ENCODE measurements at regions not wholly inside any gene's neighbourhood (a gene's known extent, or its start where the extent isn't known, plus 50 kb on each side); places are given as distances from the start of the nearest gene placed in this dataset.

GRCh38 chr7:53191836-53192443 is 156.5 kb downstream of the POM121L12 start:
- no peak for DNase-seq
- Mint-ChIP-seq H3K4me3 (no peak overlapping the region), H3K4me1 (ENCODE audit: low read depth) (no peaks in the 10 kb centered on the region), H3K9me3 (peaks cover 12% of the 10 kb centered on the region), H3K27me3 (no peaks in the 10 kb centered on the region), H3K36me3 (ENCODE audit: low read depth) (no peaks in the 10 kb centered on the region), H3K27ac (no peak overlapping the region)
- no peak for TF ChIP-seq CTCF (IDR thresholded peaks at IDR 0.05)
- intact Hi-C loops (cut with micrococcal nuclease), result no loop called here
- POLR2A ChIA-PET, result no interaction called here
- ATAC-seq, result no peak
- CTCF ChIA-PET, result no interaction called here

- TF ChIP-seq CTCF (IDR thresholded peaks at IDR 0.05), result no peak
- H3K27ac Mint-ChIP-seq, result no peak overlapping the region
- H3K4me3 Mint-ChIP-seq, result no peak overlapping the region
- ChIA-PET CTCF (no interaction called here), POLR2A (no interaction called here)
- no peaks in the 10 kb centered on the region for H3K4me1 Mint-ChIP-seq (ENCODE audit: low read depth)
- H3K27me3 Mint-ChIP-seq, result no peaks in the 10 kb centered on the region
- no peaks in the 10 kb centered on the region for H3K36me3 Mint-ChIP-seq (ENCODE audit: low read depth)
- intact Hi-C loops (cut with micrococcal nuclease), result no loop called here
- peaks cover 24% of the 10 kb centered on the region for H3K9me3 Mint-ChIP-seq
- DNase-seq (no peak), ATAC-seq (no peak)
These were observed 169.6 kb downstream of the POM121L12 start for GRCh38 chr7:53205006-53205405.

- ATAC-seq, result no peak
- CTCF ChIA-PET, result no interaction called here
- Mint-ChIP-seq H3K9me3 (peaks cover 38% of the 10 kb centered on the region), H3K4me1 (ENCODE audit: low read depth) (no peaks in the 10 kb centered on the region), H3K27me3 (no peaks in the 10 kb centered on the region), H3K36me3 (ENCODE audit: low read depth) (no peaks in the 10 kb centered on the region), H3K4me3 (no peak overlapping the region), H3K27ac (no peak overlapping the region)
- TF ChIP-seq CTCF (IDR thresholded peaks at IDR 0.05), result no peak
- intact Hi-C loops (cut with micrococcal nuclease), result no loop called here
- POLR2A ChIA-PET, result no interaction called here
- no peak for DNase-seq
These were observed 173.7 kb downstream of the POM121L12 start for GRCh38 chr7:53209129-53209528.

- CTCF ChIA-PET, result no interaction called here
- intact Hi-C loops (cut with micrococcal nuclease), result no loop called here
- Mint-ChIP-seq H3K4me1 (ENCODE audit: low read depth) (no peaks in the 10 kb centered on the region), H3K9me3 (peaks cover 35% of the 10 kb centered on the region), H3K27ac (no peak overlapping the region), H3K4me3 (no peak overlapping the region), H3K27me3 (no peaks in the 10 kb centered on the region), H3K36me3 (ENCODE audit: low read depth) (peaks cover 1% of the 10 kb centered on the region)
- ATAC-seq, result no peak
- POLR2A ChIA-PET, result no interaction called here
- DNase-seq, result no peak
- TF ChIP-seq CTCF (IDR thresholded peaks at IDR 0.05), result no peak
These were observed 179.0 kb downstream of the POM121L12 start for GRCh38 chr7:53214463-53214862.

GRCh38 chr7:53218730-53219504 is 183.5 kb downstream of the POM121L12 start:
- TF ChIP-seq CTCF (IDR thresholded peaks at IDR 0.05), result no peak
- no peak for ATAC-seq
- POLR2A ChIA-PET, result no interaction called here
- intact Hi-C loops (cut with micrococcal nuclease), result no loop called here
- H3K9me3 Mint-ChIP-seq, result peaks cover 23% of the 10 kb centered on the region
- CTCF ChIA-PET, result no interaction called here
- DNase-seq, result no peak
- no peaks in the 10 kb centered on the region for H3K4me1 Mint-ChIP-seq (ENCODE audit: low read depth)
- no peaks in the 10 kb centered on the region for H3K27me3 Mint-ChIP-seq
- peaks cover 1% of the 10 kb centered on the region for H3K36me3 Mint-ChIP-seq (ENCODE audit: low read depth)
- no peak overlapping the region for H3K4me3 Mint-ChIP-seq
- H3K27ac Mint-ChIP-seq, result no peak overlapping the region

Data from activated CD8-positive, alpha-beta T cell treated with anti-CD3 and anti-CD28 coated beads for 36 hours (primary cell).